ENCODE measurements at regions not wholly inside any gene's neighbourhood (a gene's known extent, or its start where the extent isn't known, plus 50 kb on each side); places are given as distances from the start of the nearest gene placed in this dataset.

DNA sequence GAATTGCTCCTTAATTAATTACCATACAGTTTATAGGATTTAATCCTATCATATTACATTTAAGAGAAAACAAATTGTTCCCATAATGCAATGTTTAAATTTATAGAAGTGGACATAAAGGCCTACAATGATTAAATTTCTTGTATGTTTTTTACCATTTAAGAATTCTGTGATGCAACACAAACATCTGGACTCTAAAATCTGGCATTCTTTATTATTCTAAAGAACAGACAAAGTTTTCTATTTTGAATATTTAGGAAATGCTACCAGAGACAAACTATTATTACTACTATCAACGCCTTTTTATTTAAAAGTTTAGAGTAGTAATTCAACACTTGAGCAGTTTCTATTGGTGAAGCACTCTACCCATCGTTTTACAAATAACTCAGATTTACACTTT is 535.1 kb downstream of the TMX3 start:
- H3K36me3 ChIP-seq = no peaks in the 10 kb centered on the region
- no peaks in the 10 kb centered on the region for H3K27me3 ChIP-seq (replicated peaks; ENCODE audit: insufficient read depth)
- H3K4me1 ChIP-seq (replicated peaks) = no peaks in the 10 kb centered on the region
- intact Hi-C loops (cut with DNase I) = no loop called here
- H3K4me3 ChIP-seq = no peak overlapping the region
- no peak overlapping the region for H3K27ac ChIP-seq
- no peak for TF ChIP-seq POLR2A (IDR thresholded peaks at IDR 0.05)
- TF ChIP-seq POLR2AphosphoS5 (IDR thresholded peaks at IDR 0.05) = no peak
- TF ChIP-seq, protein P1, sequence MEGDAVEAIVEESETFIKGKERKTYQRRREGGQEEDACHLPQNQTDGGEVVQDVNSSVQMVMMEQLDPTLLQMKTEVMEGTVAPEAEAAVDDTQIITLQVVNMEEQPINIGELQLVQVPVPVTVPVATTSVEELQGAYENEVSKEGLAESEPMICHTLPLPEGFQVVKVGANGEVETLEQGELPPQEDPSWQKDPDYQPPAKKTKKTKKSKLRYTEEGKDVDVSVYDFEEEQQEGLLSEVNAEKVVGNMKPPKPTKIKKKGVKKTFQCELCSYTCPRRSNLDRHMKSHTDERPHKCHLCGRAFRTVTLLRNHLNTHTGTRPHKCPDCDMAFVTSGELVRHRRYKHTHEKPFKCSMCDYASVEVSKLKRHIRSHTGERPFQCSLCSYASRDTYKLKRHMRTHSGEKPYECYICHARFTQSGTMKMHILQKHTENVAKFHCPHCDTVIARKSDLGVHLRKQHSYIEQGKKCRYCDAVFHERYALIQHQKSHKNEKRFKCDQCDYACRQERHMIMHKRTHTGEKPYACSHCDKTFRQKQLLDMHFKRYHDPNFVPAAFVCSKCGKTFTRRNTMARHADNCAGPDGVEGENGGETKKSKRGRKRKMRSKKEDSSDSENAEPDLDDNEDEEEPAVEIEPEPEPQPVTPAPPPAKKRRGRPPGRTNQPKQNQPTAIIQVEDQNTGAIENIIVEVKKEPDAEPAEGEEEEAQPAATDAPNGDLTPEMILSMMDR (IDR thresholded peaks at IDR 0.05) = no peak
- H3K9me3 ChIP-seq = no peaks in the 10 kb centered on the region
- 93% methylated on average over 2 of the region's 2 CpGs for WGBS
- DNase-seq (ENCODE audit: low spot score) = no peak

DNA sequence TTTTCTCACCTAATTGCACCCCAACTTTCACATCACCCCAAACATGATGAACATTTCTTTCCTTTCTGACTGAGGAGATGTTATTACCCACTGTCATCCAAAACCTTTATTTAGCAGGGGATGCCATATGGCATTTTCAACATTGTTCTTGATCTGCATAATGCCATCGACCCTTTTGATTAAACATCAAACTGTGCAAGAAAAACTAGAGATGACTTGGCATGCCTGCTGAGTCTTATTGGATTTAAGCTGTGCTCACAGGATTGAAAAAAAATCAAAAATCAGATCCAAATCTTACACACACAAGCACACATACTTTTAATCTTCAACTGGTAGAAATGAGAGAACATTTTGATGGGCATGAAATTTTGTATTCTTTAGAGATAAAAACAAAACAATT is 536.0 kb downstream of the TMX3 start:
- 45% methylated on average over 1 of the region's 1 CpG for WGBS

DNA sequence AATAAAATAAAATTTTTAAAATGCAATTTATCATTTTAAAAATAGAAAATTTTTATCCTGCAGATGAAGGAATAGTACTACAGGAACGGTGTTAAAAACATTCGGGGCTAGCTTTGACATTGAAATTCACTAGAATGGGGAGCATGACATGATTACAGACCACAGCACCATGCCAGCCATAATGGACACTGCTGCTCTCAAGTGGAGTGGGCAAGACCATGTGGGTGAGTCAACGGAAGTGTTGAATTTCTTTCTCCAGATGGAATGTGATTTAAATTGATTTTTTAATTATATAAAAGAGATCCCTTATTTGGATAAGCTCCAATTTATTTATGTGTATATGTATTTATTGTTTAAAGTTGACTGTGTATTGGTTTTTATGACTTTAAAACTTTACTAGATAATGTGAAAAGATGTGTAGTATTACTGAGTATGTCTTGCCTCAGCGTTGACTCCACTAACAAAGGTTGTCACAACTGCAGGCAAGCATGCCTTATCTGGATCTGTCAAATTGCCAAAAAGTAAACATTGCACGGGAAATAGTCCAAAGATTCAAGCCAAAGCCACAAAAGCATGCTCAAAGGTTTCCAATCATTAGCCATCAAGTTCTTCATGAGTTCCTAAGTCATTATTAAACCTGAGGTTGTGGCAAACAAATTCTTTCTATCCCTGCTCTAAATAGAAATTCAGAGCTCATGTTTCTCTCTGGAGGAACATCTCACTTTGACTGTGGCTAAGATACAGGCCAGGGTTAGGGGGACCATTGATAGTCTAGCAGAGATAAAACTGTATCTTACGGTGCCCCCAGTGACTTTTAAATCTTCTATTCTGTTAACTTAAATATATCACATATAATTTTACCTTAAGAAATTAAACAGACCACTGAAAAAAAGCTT is 536.9 kb downstream of the TMX3 start:
- H3K36me3 ChIP-seq = no peaks in the 10 kb centered on the region
- H3K4me1 ChIP-seq (replicated peaks) = no peaks in the 10 kb centered on the region
- DNase-seq (ENCODE audit: low spot score) = peak; percentile 70
- H3K9me3 ChIP-seq = no peaks in the 10 kb centered on the region
- H3K27me3 ChIP-seq (replicated peaks; ENCODE audit: insufficient read depth) = no peaks in the 10 kb centered on the region
- no peak overlapping the region for H3K27ac ChIP-seq
- intact Hi-C loops (cut with DNase I) = no loop called here
- 34% methylated on average over 6 of the region's 6 CpGs for WGBS
- no peak overlapping the region for H3K4me3 ChIP-seq
- TF ChIP-seq POLR2A (IDR thresholded peaks at IDR 0.05) (no peak), POLR2AphosphoS5 (IDR thresholded peaks at IDR 0.05) (peak; percentile 85)

More for the DNA sequence above, 536.0 kb downstream of the TMX3 start:
- no peaks in the 10 kb centered on the region for H3K36me3 ChIP-seq
- DNase-seq (ENCODE audit: low spot score) = no peak
- TF ChIP-seq POLR2AphosphoS5 (IDR thresholded peaks at IDR 0.05) = no peak
- TF ChIP-seq POLR2A (IDR thresholded peaks at IDR 0.05) = no peak
- intact Hi-C loops (cut with DNase I) = no loop called here
- no peaks in the 10 kb centered on the region for H3K4me1 ChIP-seq (replicated peaks)
- H3K9me3 ChIP-seq = no peaks in the 10 kb centered on the region
- no peaks in the 10 kb centered on the region for H3K27me3 ChIP-seq (replicated peaks; ENCODE audit: insufficient read depth)
- H3K27ac ChIP-seq = no peak overlapping the region
- no peak overlapping the region for H3K4me3 ChIP-seq

DNA sequence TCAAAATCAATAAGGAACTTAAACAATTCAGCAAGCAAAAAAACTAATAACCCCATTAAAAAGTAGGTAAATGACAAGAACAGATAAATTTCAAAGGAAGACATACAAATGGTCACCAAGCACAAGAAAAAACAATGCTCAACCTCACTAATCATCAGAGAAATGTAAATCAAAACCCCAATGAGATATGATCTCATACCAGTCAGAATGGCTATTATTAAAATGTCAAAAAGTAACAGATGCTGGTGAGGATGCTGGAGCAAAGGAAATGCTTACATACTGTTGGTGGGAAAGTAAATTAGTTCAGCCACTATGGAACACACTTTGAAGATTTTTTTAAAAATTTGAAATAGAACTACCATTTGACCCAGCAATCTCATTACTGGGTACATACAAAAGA is 538.0 kb downstream of the TMX3 start:
- H3K27me3 ChIP-seq (replicated peaks; ENCODE audit: insufficient read depth) = no peaks in the 10 kb centered on the region
- no peak for DNase-seq (ENCODE audit: low spot score)
- H3K4me1 ChIP-seq (replicated peaks) = no peaks in the 10 kb centered on the region
- no peaks in the 10 kb centered on the region for H3K9me3 ChIP-seq
- H3K36me3 ChIP-seq = no peaks in the 10 kb centered on the region
- intact Hi-C loops (cut with DNase I) = no loop called here
- H3K27ac ChIP-seq = no peak overlapping the region
- no peak for TF ChIP-seq POLR2A (IDR thresholded peaks at IDR 0.05)
- TF ChIP-seq, protein P1 (IDR thresholded peaks at IDR 0.05) = no peak
- no peak overlapping the region for H3K4me3 ChIP-seq

DNA sequence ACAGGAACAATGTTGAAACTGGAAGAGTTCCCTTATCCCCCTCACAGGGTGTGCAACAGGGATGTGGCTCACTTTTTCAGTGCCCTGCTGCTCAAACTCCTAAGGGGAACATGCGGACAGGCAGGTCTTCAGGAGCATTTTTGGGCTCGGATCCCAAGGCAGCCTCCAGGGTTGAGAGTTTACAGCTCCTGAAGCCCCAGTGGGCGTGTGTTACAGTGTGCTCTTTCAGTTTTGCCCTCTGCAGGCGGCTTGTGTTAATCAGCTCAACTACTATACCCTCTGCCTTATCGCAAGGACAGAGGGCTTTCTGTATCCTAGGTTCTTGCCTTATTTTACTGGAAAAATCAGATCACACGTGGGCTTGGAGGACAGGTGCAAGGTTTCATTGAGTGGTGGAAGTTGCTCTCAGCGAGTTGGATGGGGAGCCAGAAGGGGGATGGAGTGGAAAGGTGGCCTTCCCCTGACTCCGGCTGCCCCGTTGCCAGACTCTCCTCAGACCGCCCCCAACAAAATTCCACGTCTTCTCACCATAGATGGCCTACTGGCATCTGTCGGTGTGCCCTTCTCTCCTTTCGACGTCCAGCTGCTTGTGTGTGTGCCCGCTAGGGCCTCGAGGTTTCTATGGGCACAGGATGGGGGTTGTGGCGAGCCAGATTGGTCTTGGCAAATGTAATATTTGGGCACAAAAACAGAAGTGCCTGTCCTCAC is 541.9 kb downstream of the TMX3 start:
- Histone ChIP-seq H3K27me3 (replicated peaks; ENCODE audit: insufficient read depth) (no peaks in the 10 kb centered on the region), H3K4me3 (no peak overlapping the region), H3K36me3 (no peaks in the 10 kb centered on the region), H3K4me1 (replicated peaks) (no peaks in the 10 kb centered on the region), H3K27ac (no peak overlapping the region), H3K9me3 (no peaks in the 10 kb centered on the region)
- intact Hi-C loops (cut with DNase I) = no loop called here
- no peak for TF ChIP-seq POLR2A (IDR thresholded peaks at IDR 0.05)
- TF ChIP-seq, protein P1 (IDR thresholded peaks at IDR 0.05) = no peak
- TF ChIP-seq POLR2AphosphoS5 (IDR thresholded peaks at IDR 0.05) = no peak
- no peak for DNase-seq (ENCODE audit: low spot score)
- WGBS = 78% methylated on average over 17 of the region's 17 CpGs
